Type B pancreatic cell (in vitro differentiated cells): ENCODE measurements at regions not wholly inside any gene's neighbourhood (a gene's known extent, or its start where the extent isn't known, plus 50 kb on each side); places are given as distances from the start of the nearest gene placed in this dataset.
A peak's percentile ranks its signal among the peaks of the same experiment; 100 is the strongest.

Experiments
- DNase-seq: peaks from one replicate; pipeline ENCODE4 v3.0.0; 2021; ENCODE audit warnings: mixed read lengths; ENCODE audit not compliant: unreplicated experiment; ENCODE audit errors: extremely low spot score
- H3K27ac Mint-ChIP-seq: 2 replicates; pipeline ENCODE4 v1.8.0; 2021; ENCODE audit warnings: mild to moderate bottlenecking, mixed read lengths
- H3K27me3 Mint-ChIP-seq: 2 replicates; pipeline ENCODE4 v1.8.0; 2021; ENCODE audit warnings: mixed read lengths
- H3K36me3 Mint-ChIP-seq: 2 replicates; pipeline ENCODE4 v1.8.0; 2021; ENCODE audit warnings: mixed read lengths
- H3K4me1 Mint-ChIP-seq: one replicate; pipeline ENCODE4 v1.8.0; 2021; ENCODE audit warnings: mixed read lengths; ENCODE audit not compliant: unreplicated experiment
- H3K4me3 Mint-ChIP-seq: 2 replicates; pipeline ENCODE4 v1.8.0; 2021; ENCODE audit warnings: mild to moderate bottlenecking, mixed read lengths
- H3K9me3 Mint-ChIP-seq: 2 replicates; pipeline ENCODE4 v1.8.0; 2021; ENCODE audit warnings: mixed read lengths
- CTCF ChIP-seq: fragments of 200-600 bp; sonication (generic); conservative IDR thresholded peaks from 2 replicates; pipeline ENCODE4 v1.5.0; 2021; ENCODE audit warnings: antibody characterized with exemption, mild to moderate bottlenecking

- Mint-ChIP-seq H3K4me1 (no peaks in the 10 kb centered on the region), H3K27me3 (no peaks in the 10 kb centered on the region), H3K9me3 (no peaks in the 10 kb centered on the region), H3K4me3 (no peak overlapping the region), H3K36me3 (no peaks in the 10 kb centered on the region), H3K27ac (no peak overlapping the region)
- peak; percentile 82 for TF ChIP-seq CTCF
- no peak for DNase-seq
Observed at GRCh38 chr7:52017802-52018679, 701.4 kb upstream of the COBL start.

- TF ChIP-seq CTCF: no peak
- H3K4me1 Mint-ChIP-seq: peaks cover 3% of the 10 kb centered on the region
- H3K9me3 Mint-ChIP-seq: no peaks in the 10 kb centered on the region
- no peak for DNase-seq
- H3K27ac Mint-ChIP-seq: no peak overlapping the region
- no peak overlapping the region for H3K4me3 Mint-ChIP-seq
- no peaks in the 10 kb centered on the region for H3K36me3 Mint-ChIP-seq
- H3K27me3 Mint-ChIP-seq: peaks cover 5% of the 10 kb centered on the region
Observed at GRCh38 chr7:52009181-52009580, 692.6 kb upstream of the COBL start.

GRCh38 chr7:52006674-52007073 is 690.1 kb upstream of the COBL start:
- Mint-ChIP-seq H3K4me1 (peaks cover 3% of the 10 kb centered on the region), H3K9me3 (no peaks in the 10 kb centered on the region), H3K36me3 (no peaks in the 10 kb centered on the region), H3K27me3 (peaks cover 5% of the 10 kb centered on the region), H3K27ac (no peak overlapping the region), H3K4me3 (no peak overlapping the region)
- DNase-seq: no peak
- TF ChIP-seq CTCF: no peak

GRCh38 chr7:52005613-52006012 is 689.0 kb upstream of the COBL start:
- peaks cover 3% of the 10 kb centered on the region for H3K4me1 Mint-ChIP-seq
- peaks cover 5% of the 10 kb centered on the region for H3K27me3 Mint-ChIP-seq
- H3K27ac Mint-ChIP-seq: no peak overlapping the region
- DNase-seq: no peak
- no peaks in the 10 kb centered on the region for H3K9me3 Mint-ChIP-seq
- no peak for TF ChIP-seq CTCF
- no peaks in the 10 kb centered on the region for H3K36me3 Mint-ChIP-seq
- no peak overlapping the region for H3K4me3 Mint-ChIP-seq

- no peaks in the 10 kb centered on the region for H3K9me3 Mint-ChIP-seq
- no peaks in the 10 kb centered on the region for H3K27me3 Mint-ChIP-seq
- no peak for DNase-seq
- H3K4me3 Mint-ChIP-seq: no peak overlapping the region
- TF ChIP-seq CTCF: no peak
- H3K36me3 Mint-ChIP-seq: no peaks in the 10 kb centered on the region
- no peaks in the 10 kb centered on the region for H3K4me1 Mint-ChIP-seq
- H3K27ac Mint-ChIP-seq: no peak overlapping the region
Observed at GRCh38 chr7:51995596-51996179, 679.1 kb upstream of the COBL start.
